ENCODE measurements at regions not wholly inside any gene's neighbourhood (a gene's known extent, or its start where the extent isn't known, plus 50 kb on each side); places are given as distances from the start of the nearest gene placed in this dataset.

- TF ChIP-seq CTCF (IDR thresholded peaks at IDR 0.05) (no peak), CBX8 (IDR thresholded peaks at IDR 0.05) (no peak), PBX3 (IDR thresholded peaks at IDR 0.05) (no peak)
Observed at GRCh38 chr21:22468893-22469292, 1470.7 kb downstream of the NCAM2 start.
